ENCODE measurements at regions not wholly inside any gene's neighbourhood (a gene's known extent, or its start where the extent isn't known, plus 50 kb on each side); places are given as distances from the start of the nearest gene placed in this dataset.
A peak's percentile ranks its signal among the peaks of the same experiment; 100 is the strongest.
"Not testable (repeated sequence)": the region's sequence is repeated elsewhere in the genome, so short reads cannot be mapped to it uniquely, and the experiment has no call there.

DNA sequence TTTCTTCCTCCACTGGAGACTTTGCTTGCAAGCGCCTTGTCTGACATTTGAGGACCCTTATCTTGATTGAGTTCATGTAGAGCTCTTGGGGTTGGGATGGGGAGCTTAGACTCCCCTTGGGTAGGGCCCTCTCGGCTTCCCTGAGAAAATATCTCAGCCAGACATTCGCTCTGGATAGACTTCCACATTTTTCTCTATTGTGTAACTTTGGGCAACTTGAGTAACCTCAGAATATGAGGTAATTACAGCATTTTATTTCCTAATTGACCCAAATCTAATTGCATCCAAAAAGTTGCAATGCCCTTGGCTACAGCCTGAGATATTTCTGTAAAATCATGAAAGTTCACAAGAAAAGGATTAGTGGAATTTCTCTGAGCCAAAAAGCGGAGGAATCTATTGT, 102.8 kb upstream of the MXRA5 start:
- TF ChIP-seq, protein P1, sequence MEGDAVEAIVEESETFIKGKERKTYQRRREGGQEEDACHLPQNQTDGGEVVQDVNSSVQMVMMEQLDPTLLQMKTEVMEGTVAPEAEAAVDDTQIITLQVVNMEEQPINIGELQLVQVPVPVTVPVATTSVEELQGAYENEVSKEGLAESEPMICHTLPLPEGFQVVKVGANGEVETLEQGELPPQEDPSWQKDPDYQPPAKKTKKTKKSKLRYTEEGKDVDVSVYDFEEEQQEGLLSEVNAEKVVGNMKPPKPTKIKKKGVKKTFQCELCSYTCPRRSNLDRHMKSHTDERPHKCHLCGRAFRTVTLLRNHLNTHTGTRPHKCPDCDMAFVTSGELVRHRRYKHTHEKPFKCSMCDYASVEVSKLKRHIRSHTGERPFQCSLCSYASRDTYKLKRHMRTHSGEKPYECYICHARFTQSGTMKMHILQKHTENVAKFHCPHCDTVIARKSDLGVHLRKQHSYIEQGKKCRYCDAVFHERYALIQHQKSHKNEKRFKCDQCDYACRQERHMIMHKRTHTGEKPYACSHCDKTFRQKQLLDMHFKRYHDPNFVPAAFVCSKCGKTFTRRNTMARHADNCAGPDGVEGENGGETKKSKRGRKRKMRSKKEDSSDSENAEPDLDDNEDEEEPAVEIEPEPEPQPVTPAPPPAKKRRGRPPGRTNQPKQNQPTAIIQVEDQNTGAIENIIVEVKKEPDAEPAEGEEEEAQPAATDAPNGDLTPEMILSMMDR (IDR thresholded peaks at IDR 0.05; ENCODE audit: low read depth, low read length): no peak
- DNase-seq: no peak
- no peak overlapping the region for H3K4me3 ChIP-seq (ENCODE audit: low read depth, low read length)
- no peak overlapping the region for H3K27ac ChIP-seq
- H3K36me3 ChIP-seq: no peaks in the 10 kb centered on the region
- H3K9me3 ChIP-seq (ENCODE audit: severe bottlenecking): no peaks in the 10 kb centered on the region
- H3K27me3 ChIP-seq (ENCODE audit: insufficient read depth, low read depth, severe bottlenecking): no peaks in the 10 kb centered on the region

DNA sequence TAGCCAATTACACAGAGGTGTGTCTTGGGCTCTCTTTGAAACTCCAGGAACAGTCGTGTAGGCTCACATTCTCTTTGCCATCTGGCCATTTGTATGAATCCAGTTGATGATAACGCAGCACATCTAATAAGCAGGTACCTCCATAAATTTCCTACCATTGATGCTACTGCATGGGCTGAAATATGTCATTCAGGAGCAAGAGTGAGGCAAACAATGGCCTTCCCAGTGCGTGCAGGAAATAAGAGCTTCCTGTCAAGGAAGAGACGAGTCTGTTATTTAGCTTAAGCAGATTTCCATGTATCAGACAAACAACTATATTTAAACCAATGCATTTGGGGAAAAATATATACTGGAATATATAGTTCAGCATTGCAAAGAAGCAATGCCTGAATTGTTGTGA, 102.1 kb upstream of the MXRA5 start:
- TF ChIP-seq, protein P1 (IDR thresholded peaks at IDR 0.05; ENCODE audit: low read depth, low read length): no peak
- H3K9me3 ChIP-seq (ENCODE audit: severe bottlenecking): no peaks in the 10 kb centered on the region

DNA sequence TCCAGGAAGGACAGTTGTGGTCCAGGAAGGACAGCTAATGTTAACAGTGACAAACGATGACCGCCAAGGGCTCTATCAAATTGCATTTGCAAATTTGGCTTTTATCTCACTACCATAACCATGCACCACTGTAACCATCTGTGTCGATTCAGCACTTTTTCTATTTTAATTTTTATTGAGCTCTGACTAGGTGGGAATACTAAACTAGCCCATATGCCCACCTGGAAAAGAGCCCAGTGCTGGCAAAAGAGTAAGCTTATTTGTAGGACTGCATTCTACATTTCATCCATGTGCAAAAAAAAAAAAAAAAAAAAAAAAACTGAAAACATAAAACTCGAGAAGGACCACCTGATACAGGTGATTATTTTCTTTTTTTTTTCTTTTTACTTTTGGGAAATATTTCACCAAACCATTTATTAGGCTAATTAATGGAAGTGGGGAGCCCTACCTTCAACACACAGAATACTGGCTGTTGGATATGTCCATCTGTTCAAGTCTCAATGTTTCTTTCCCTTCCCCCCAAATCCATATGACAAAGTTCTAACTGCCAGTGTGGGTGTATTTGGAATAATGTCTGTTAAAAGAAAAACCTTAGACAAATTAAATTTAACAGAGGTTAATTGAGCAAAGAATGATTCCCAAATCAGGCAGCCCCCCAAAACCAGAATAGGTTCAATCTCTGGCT, 99.5 kb upstream of the MXRA5 start:
- no peak for DNase-seq
- Histone ChIP-seq H3K9me3 (ENCODE audit: severe bottlenecking) (no peaks in the 10 kb centered on the region), H3K27me3 (ENCODE audit: insufficient read depth, low read depth, severe bottlenecking) (no peaks in the 10 kb centered on the region), H3K27ac (no peak overlapping the region), H3K36me3 (no peaks in the 10 kb centered on the region), H3K4me3 (ENCODE audit: low read depth, low read length) (no peak overlapping the region)
- TF ChIP-seq, protein P1 (IDR thresholded peaks at IDR 0.05; ENCODE audit: low read depth, low read length): no peak

More for the DNA sequence above, 102.1 kb upstream of the MXRA5 start:
- no peak overlapping the region for H3K27ac ChIP-seq
- H3K4me3 ChIP-seq (ENCODE audit: low read depth, low read length): no peak overlapping the region
- DNase-seq: no peak
- no peaks in the 10 kb centered on the region for H3K27me3 ChIP-seq (ENCODE audit: insufficient read depth, low read depth, severe bottlenecking)
- no peaks in the 10 kb centered on the region for H3K36me3 ChIP-seq

DNA sequence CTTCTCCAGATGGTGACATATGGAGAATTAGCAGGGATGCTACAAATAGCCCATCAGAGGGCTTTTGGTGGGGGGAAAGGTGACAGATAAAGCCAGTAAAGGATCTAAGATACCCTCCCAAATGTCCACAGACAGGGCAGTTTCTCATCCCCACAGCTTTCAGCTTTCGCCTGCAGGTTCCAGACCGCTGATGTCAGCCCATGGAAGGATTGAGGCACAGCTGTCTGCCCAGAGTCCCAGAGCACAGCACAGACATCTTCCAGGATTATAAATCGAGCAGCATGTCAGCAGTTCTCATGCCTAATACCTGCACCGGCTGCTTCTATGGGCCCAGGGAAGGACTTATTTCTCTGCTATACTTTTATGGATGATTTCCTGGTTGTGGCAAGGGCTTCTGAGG, 96.7 kb upstream of the MXRA5 start:
- TF ChIP-seq, protein P1 (IDR thresholded peaks at IDR 0.05; ENCODE audit: low read depth, low read length): no peak
- DNase-seq: peak; percentile 79
- Histone ChIP-seq H3K4me3 (ENCODE audit: low read depth, low read length) (no peak overlapping the region), H3K27me3 (ENCODE audit: insufficient read depth, low read depth, severe bottlenecking) (no peaks in the 10 kb centered on the region), H3K36me3 (no peaks in the 10 kb centered on the region), H3K9me3 (ENCODE audit: severe bottlenecking) (no peaks in the 10 kb centered on the region), H3K27ac (peak overlapping the region; percentile 65)

DNA sequence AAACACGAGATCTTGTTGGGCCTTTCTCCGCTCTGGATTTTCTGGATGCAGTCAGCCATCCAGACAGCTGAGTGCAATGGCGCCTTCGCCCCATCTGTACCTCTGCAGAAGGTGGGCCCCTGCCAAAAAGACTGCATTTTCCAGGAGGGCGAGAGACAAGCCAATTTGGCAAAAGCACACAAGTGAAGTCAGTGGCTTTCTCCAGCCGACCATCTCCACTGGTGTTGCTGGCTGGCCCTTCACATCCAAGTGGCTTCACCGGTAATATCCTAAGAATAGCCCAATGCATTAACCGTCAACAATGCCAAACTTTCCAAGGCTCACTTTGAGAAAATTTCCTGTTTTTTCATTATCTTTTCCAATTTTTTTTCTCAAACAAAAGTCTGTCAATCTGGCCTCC, 96.2 kb upstream of the MXRA5 start:
- TF ChIP-seq, protein P1 (IDR thresholded peaks at IDR 0.05; ENCODE audit: low read depth, low read length): no peak
- DNase-seq: no peak
- Histone ChIP-seq H3K27me3 (ENCODE audit: insufficient read depth, low read depth, severe bottlenecking) (no peaks in the 10 kb centered on the region), H3K4me3 (ENCODE audit: low read depth, low read length) (no peak overlapping the region), H3K27ac (peak overlapping the region; percentile 65), H3K36me3 (no peaks in the 10 kb centered on the region), H3K9me3 (ENCODE audit: severe bottlenecking) (no peaks in the 10 kb centered on the region)

DNA sequence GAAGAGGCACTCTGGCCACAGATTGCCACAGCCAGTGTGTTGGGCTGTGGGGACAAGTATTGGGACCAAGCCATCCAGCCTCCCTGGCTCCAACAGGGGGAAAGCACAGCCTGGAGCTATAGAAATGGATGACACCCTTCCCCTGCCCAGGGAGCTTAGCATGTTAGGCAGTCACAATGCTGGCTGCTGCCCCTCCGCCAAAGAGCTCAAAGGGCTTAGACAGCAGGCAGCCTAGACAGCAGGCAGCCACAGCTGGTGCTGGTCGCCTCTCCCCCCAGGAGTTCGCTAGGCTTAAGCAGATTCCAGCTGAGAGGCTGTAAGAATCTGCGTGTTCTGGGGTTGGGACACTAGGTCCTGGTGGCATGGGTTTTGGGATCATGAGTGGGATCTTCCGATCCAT, 94.5 kb upstream of the MXRA5 start:
- H3K36me3 ChIP-seq: no peaks in the 10 kb centered on the region
- TF ChIP-seq, protein P1 (IDR thresholded peaks at IDR 0.05; ENCODE audit: low read depth, low read length): no peak
- peak overlapping the region; percentile 38 for H3K27ac ChIP-seq
- peak; percentile 72 for DNase-seq
- no peaks in the 10 kb centered on the region for H3K9me3 ChIP-seq (ENCODE audit: severe bottlenecking)
- no peaks in the 10 kb centered on the region for H3K27me3 ChIP-seq (ENCODE audit: insufficient read depth, low read depth, severe bottlenecking)
- H3K4me3 ChIP-seq (ENCODE audit: low read depth, low read length): no peak overlapping the region

DNA sequence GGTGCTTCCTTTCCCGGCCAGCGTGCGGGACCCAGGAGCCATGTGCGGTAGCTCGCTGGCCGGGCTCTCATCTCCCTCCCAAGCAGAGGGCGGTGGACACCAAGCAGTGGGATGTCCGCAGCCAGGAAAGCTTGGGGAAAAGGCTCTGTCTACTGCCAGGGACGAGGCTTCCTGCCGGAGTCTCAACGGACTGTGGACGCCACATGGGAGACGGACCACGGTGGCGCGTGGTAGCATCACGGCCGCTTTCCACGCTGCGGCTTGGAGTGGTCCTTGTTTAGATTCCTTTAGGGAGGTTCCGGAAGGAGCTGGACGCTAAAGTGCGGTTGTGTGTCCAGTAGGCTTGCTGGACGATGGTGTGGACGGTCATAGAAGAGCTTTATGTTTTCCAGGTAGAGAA, 89.5 kb upstream of the MXRA5 start:
- not testable (repeated sequence) for H3K27me3 ChIP-seq (ENCODE audit: insufficient read depth, low read depth, severe bottlenecking); H3K27ac ChIP-seq; H3K36me3 ChIP-seq; H3K4me3 ChIP-seq (ENCODE audit: low read depth, low read length); DNase-seq; H3K9me3 ChIP-seq (ENCODE audit: severe bottlenecking)

Data from WERI-Rb-1 (cell line).